ENCODE measurements at regions not wholly inside any gene's neighbourhood (a gene's known extent, or its start where the extent isn't known, plus 50 kb on each side); places are given as distances from the start of the nearest gene placed in this dataset.

DNA sequence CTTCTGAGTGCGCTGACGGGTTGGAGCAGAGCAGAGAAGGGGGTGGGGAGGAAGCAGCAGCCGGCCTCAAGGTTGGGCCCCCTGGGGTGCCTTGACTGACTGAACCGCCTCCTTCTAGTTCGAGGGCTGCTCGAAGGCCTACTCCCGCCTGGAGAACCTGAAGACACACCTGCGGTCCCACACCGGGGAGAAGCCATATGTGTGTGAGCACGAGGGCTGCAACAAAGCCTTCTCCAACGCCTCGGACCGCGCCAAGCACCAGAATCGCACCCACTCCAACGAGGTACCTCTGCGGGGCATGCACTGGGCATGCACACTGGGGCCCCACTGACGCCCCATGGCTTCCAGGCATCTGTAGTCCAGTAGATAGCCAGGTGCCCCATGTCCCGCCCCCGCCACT is 246.9 kb downstream of the GLI2 start:
- TF ChIP-seq, protein P1, sequence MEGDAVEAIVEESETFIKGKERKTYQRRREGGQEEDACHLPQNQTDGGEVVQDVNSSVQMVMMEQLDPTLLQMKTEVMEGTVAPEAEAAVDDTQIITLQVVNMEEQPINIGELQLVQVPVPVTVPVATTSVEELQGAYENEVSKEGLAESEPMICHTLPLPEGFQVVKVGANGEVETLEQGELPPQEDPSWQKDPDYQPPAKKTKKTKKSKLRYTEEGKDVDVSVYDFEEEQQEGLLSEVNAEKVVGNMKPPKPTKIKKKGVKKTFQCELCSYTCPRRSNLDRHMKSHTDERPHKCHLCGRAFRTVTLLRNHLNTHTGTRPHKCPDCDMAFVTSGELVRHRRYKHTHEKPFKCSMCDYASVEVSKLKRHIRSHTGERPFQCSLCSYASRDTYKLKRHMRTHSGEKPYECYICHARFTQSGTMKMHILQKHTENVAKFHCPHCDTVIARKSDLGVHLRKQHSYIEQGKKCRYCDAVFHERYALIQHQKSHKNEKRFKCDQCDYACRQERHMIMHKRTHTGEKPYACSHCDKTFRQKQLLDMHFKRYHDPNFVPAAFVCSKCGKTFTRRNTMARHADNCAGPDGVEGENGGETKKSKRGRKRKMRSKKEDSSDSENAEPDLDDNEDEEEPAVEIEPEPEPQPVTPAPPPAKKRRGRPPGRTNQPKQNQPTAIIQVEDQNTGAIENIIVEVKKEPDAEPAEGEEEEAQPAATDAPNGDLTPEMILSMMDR (IDR thresholded peaks at IDR 0.05), result no peak
- TF ChIP-seq EZH2 (IDR thresholded peaks at IDR 0.05; ENCODE audit: borderline replicate concordance, insufficient read depth, low read depth, low read length, poor library complexity, severe bottlenecking), result no peak

All from B cell (primary cell).